CD14-positive monocyte (primary cell): ENCODE measurements at regions not wholly inside any gene's neighbourhood (a gene's known extent, or its start where the extent isn't known, plus 50 kb on each side); places are given as distances from the start of the nearest gene placed in this dataset.

Experiments
- DNase-seq, 3 donors: peaks; one replicate each; pipeline ENCODE4 v3.0.0-alpha.2; 2011 to 2022
- H2AFZ ChIP-seq: 2 replicates; pipeline ENCODE4 v1.6.0; 2012; ENCODE audit warnings: mild to moderate bottlenecking, low read depth, low read length, inconsistent platforms; ENCODE audit not compliant: insufficient read depth, poor library complexity, severe bottlenecking
- H3K27ac ChIP-seq, 2 donors: 1 replicate in 1 of 2; 2 replicates in 1 of 2; pipeline ENCODE4 v1.5.1; 2012 to 2013; ENCODE audit warnings: low read length in 2 of 2, control low read depth in 1 of 2, inconsistent platforms in 1 of 2, low read depth in 1 of 2, mild to moderate bottlenecking in 1 of 2
- H3K27me3 ChIP-seq, 2 donors: one replicate each; pipeline versions ENCODE4 v1.6.0 to v1.6.1; 2011 to 2013; ENCODE audit warnings: low read length in 2 of 2; ENCODE audit not compliant: control insufficient read depth in 2 of 2, insufficient read depth in 2 of 2
- H3K36me3 ChIP-seq, 2 donors: replicated peaks in 1 of 2; 1 replicate in 1 of 2; 2 replicates in 1 of 2; pipeline versions ENCODE4 v1.5.1 to v1.6.1; 2012 to 2013; ENCODE audit warnings: low read length in 2 of 2, control low read depth in 1 of 2, inconsistent platforms in 1 of 2, mild to moderate bottlenecking in 1 of 2; ENCODE audit not compliant: insufficient read depth in 2 of 2, control insufficient read depth in 1 of 2
- H3K4me1 ChIP-seq, 2 donors: 1 replicate in 1 of 2; 2 replicates in 1 of 2; pipeline versions ENCODE4 v1.5.1 to v1.6.1; 2012 to 2013; ENCODE audit warnings: low read length in 2 of 2, control low read depth in 1 of 2, inconsistent platforms in 1 of 2, mild to moderate bottlenecking in 1 of 2, moderate library complexity in 1 of 2; ENCODE audit not compliant: insufficient read depth in 2 of 2, control insufficient read depth in 1 of 2
- H3K4me2 ChIP-seq: replicated peaks from 2 replicates; pipeline ENCODE3; 2012; ENCODE audit warnings: low read length, moderate library complexity, mild to moderate bottlenecking; ENCODE audit not compliant: poor library complexity, severe bottlenecking; ENCODE audit errors: extremely low read depth
- H3K4me3 ChIP-seq, 3 experiments: fragments of 200-600 bp in 1 of 3; sonication (generic) in 1 of 3; replicated peaks in 1 of 3; 1 replicate in 2 of 3; 2 replicates in 1 of 3; pipeline ENCODE4 v1.5.1; 2011 to 2013; ENCODE audit warnings: low read length in 3 of 3, mild to moderate bottlenecking in 3 of 3, control low read depth in 2 of 3, low read depth in 2 of 3, inconsistent platforms in 1 of 3, moderate library complexity in 1 of 3
- H3K79me2 ChIP-seq: 2 replicates; pipeline ENCODE4 v1.6.0; 2012; ENCODE audit warnings: mild to moderate bottlenecking, control low read depth, inconsistent platforms, low read length, moderate library complexity; ENCODE audit not compliant: insufficient read depth
- H3K9ac ChIP-seq: 2 replicates; pipeline ENCODE4 v1.6.0; 2017; ENCODE audit warnings: low read length, mild to moderate bottlenecking; ENCODE audit not compliant: insufficient read depth, poor library complexity, severe bottlenecking
- H3K9me3 ChIP-seq, 2 donors: replicated peaks in 1 of 2; 1 replicate in 1 of 2; 2 replicates in 1 of 2; pipeline versions ENCODE4 v1.5.1 to v1.6.1; 2012 to 2013; ENCODE audit warnings: low read length in 2 of 2, control low read depth in 1 of 2; ENCODE audit not compliant: control insufficient read depth in 1 of 2, insufficient read depth in 1 of 2
- H4K20me1 ChIP-seq: 2 replicates; pipeline ENCODE4 v1.6.0; 2012; ENCODE audit warnings: mild to moderate bottlenecking, low read length, control low read depth, moderate library complexity; ENCODE audit not compliant: insufficient read depth
- H3K27ac Mint-ChIP-seq, 7 donors: one replicate each; pipeline ENCODE4 v1.8.0; 2020; ENCODE audit warnings: mild to moderate bottlenecking in 7 of 7, mixed read lengths in 7 of 7, moderate library complexity in 6 of 7, inconsistent platforms in 2 of 7
- H3K27me3 Mint-ChIP-seq, 3 donors: one replicate each; pipeline ENCODE4 v1.8.0; 2021 to 2022; ENCODE audit warnings: low read depth in 3 of 3, mild to moderate bottlenecking in 3 of 3, mixed read lengths in 3 of 3, moderate library complexity in 3 of 3, inconsistent platforms in 1 of 3
- H3K36me3 Mint-ChIP-seq, 2 donors: one replicate each; pipeline ENCODE4 v1.8.0; 2020; ENCODE audit warnings: mixed read lengths in 2 of 2, inconsistent platforms in 1 of 2, mild to moderate bottlenecking in 1 of 2
- H3K4me1 Mint-ChIP-seq: one replicate; pipeline ENCODE4 v1.8.0; 2020; ENCODE audit warnings: mild to moderate bottlenecking, mixed read lengths
- H3K4me3 Mint-ChIP-seq, 2 donors: one replicate each; pipeline ENCODE4 v1.8.0; 2020; ENCODE audit warnings: mild to moderate bottlenecking in 2 of 2, mixed read lengths in 2 of 2, moderate library complexity in 1 of 2
- H3K9me3 Mint-ChIP-seq, 7 donors: one replicate each; pipeline ENCODE4 v1.8.0; 2020 to 2022; ENCODE audit warnings: mixed read lengths in 7 of 7, mild to moderate bottlenecking in 6 of 7, moderate library complexity in 6 of 7, inconsistent platforms in 2 of 7
- WGBS: methylation state at CpG from one replicate; pipeline ENCODE4 v1.1.5; 2013; ENCODE audit warnings: missing lambda C conversion rate; ENCODE audit not compliant: insufficient coverage; 5-methylcytosine and 5-hydroxymethylcytosine counted together
- intact Hi-C, 2 donors: fragments of 100-400 bp; cut with micrococcal nuclease; formaldehyde crosslinking; loops; one replicate each; pipeline versions ENCODE4 v1.15.0 to v1.15.1; 2023
- TF ChIP-seq, protein P1 (sequence below): fragments of 200-600 bp; IDR thresholded peaks from one replicate; pipeline ENCODE4 v1.8.0; 2022; ENCODE audit warnings: antibody characterized with exemption, mild to moderate bottlenecking

DNA sequence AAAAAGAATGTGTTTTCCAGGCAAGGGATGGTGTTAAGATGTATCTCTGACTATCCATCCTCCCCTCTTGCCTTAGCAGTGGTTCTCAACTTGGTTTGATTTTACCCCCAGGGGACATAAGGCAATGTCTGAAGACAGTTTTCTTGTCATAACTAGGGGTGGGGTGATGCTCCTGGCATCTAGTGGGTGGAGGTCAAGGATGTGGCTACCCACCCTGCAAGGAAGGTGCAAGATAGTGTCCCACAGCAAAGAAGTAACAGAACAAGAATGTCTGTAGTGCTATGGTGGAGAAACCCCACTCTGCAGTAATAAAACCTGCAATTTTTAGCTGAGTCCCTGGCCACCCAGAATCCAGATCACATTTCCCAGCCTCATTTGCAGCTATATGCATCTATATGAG is 81.2 kb upstream of the TBL1X start:
- H3K27me3 ChIP-seq: peaks cover 0 to 23% of the 10 kb centered on the region in 2 donors
- no peaks in the 10 kb centered on the region for H3K79me2 ChIP-seq
- H3K36me3 Mint-ChIP-seq: no peaks in the 10 kb centered on the region
- no peak overlapping the region for H3K27ac ChIP-seq
- H2AFZ ChIP-seq: no peak overlapping the region
- TF ChIP-seq, protein P1, sequence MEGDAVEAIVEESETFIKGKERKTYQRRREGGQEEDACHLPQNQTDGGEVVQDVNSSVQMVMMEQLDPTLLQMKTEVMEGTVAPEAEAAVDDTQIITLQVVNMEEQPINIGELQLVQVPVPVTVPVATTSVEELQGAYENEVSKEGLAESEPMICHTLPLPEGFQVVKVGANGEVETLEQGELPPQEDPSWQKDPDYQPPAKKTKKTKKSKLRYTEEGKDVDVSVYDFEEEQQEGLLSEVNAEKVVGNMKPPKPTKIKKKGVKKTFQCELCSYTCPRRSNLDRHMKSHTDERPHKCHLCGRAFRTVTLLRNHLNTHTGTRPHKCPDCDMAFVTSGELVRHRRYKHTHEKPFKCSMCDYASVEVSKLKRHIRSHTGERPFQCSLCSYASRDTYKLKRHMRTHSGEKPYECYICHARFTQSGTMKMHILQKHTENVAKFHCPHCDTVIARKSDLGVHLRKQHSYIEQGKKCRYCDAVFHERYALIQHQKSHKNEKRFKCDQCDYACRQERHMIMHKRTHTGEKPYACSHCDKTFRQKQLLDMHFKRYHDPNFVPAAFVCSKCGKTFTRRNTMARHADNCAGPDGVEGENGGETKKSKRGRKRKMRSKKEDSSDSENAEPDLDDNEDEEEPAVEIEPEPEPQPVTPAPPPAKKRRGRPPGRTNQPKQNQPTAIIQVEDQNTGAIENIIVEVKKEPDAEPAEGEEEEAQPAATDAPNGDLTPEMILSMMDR: no peak
- H3K9ac ChIP-seq: no peak overlapping the region
- no peak overlapping the region for H3K4me3 ChIP-seq
- H3K9me3 Mint-ChIP-seq: peaks cover 0 to 7% (median 0%) of the 10 kb centered on the region in 7 donors
- H3K36me3 ChIP-seq: no peaks in the 10 kb centered on the region
- intact Hi-C loops: no loop called here
- no peak overlapping the region for H3K27ac Mint-ChIP-seq
- H4K20me1 ChIP-seq: no peaks in the 10 kb centered on the region
- no peak overlapping the region for H3K4me3 Mint-ChIP-seq
- no peak for DNase-seq
- H3K4me1 Mint-ChIP-seq: peaks cover 14% of the 10 kb centered on the region
- peaks cover 0 to 52% (median 3%) of the 10 kb centered on the region in 3 donors for H3K27me3 Mint-ChIP-seq
- no peaks in the 10 kb centered on the region for H3K9me3 ChIP-seq
- H3K4me1 ChIP-seq: peaks cover 14 to 17% of the 10 kb centered on the region in 2 donors
- no peak overlapping the region for H3K4me2 ChIP-seq

DNA sequence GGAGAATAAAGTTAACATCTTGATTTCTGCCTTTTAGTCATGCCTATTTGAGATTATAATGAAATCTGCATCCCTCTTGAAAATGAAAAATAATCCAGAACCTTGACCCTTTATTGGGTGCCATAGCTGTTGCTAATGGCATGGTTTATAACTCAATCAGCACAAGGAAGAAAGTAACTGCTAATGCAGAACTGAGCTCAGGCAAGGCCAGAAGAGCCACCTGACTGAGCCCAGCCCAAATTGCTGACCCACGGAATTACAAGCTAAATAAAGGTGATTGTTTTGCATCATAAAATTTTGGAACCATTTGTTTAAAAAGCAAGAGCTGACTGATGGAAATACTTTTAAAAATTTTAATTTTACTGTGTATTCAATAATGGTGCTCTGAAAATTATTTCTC is 76.4 kb upstream of the TBL1X start:
- Histone ChIP-seq H3K9me3 (no peaks in the 10 kb centered on the region), H3K36me3 (no peaks in the 10 kb centered on the region), H3K27me3 (peaks cover 0 to 32% of the 10 kb centered on the region in 2 donors), H3K79me2 (no peaks in the 10 kb centered on the region), H3K4me1 (peaks cover 12 to 13% of the 10 kb centered on the region in 2 donors), H2AFZ (no peak overlapping the region), H3K4me2 (no peak overlapping the region), H4K20me1 (no peaks in the 10 kb centered on the region), H3K4me3 (no peak overlapping the region), H3K9ac (no peak overlapping the region), H3K27ac (no peak overlapping the region)
- Mint-ChIP-seq H3K9me3 (peaks cover 0 to 16% (median 2%) of the 10 kb centered on the region in 7 donors), H3K27me3 (peaks cover 0 to 44% (median 0%) of the 10 kb centered on the region in 3 donors), H3K27ac (no peak overlapping the region), H3K4me1 (peaks cover 14% of the 10 kb centered on the region), H3K36me3 (no peaks in the 10 kb centered on the region), H3K4me3 (no peak overlapping the region)
- TF ChIP-seq, protein P1: no peak
- intact Hi-C loops: no loop called here
- WGBS: no CpG with 5 or more reads among the region's 1 CpG
- DNase-seq: no peak
